CD4-positive, CD25-positive, alpha-beta regulatory T cell (primary cell): ENCODE measurements at regions not wholly inside any gene's neighbourhood (a gene's known extent, or its start where the extent isn't known, plus 50 kb on each side); places are given as distances from the start of the nearest gene placed in this dataset.

Experiments used
- ATAC-seq, 2 donors: fragments of 150-1000 bp; cut with Tn5 transposase; one replicate each; pipeline ENCODE4 v1.10.0; 2021; ENCODE audit warnings: low read depth in 2 of 2, moderate number of reproducible peaks in 2 of 2, moderate library complexity in 1 of 2
- DNase-seq, 3 donors: peaks; one replicate each; pipeline versions ENCODE4 v3.0.0 to v3.0.0-alpha.2; 2012 to 2022; ENCODE audit warnings: mixed read lengths in 1 of 3
- H3K27ac ChIP-seq: one replicate; pipeline ENCODE4 v1.7.0; 2013; ENCODE audit warnings: mild to moderate bottlenecking, low read length; ENCODE audit not compliant: insufficient read depth, poor library complexity, severe bottlenecking
- H3K27me3 ChIP-seq: one replicate; pipeline ENCODE4 v1.7.0; 2013; ENCODE audit warnings: low read length; ENCODE audit not compliant: control insufficient read depth, insufficient read depth
- H3K36me3 ChIP-seq: one replicate; pipeline ENCODE4 v1.7.0; 2013; ENCODE audit warnings: mild to moderate bottlenecking, low read length, moderate library complexity; ENCODE audit not compliant: control insufficient read depth, insufficient read depth
- H3K4me1 ChIP-seq: 2 replicates; pipeline ENCODE4 v1.7.0; 2013; ENCODE audit warnings: mild to moderate bottlenecking, low read length; ENCODE audit not compliant: insufficient read depth, control insufficient read depth, poor library complexity, severe bottlenecking
- H3K4me3 ChIP-seq: one replicate; pipeline ENCODE4 v1.7.0; 2013; ENCODE audit warnings: low read depth, mild to moderate bottlenecking, low read length, moderate library complexity
- H3K9me3 ChIP-seq, 2 experiments: 1 replicate in 1 of 2; 2 replicates in 1 of 2; pipeline ENCODE4 v1.7.0; 2013; ENCODE audit warnings: low read length in 2 of 2, mild to moderate bottlenecking in 1 of 2, moderate library complexity in 1 of 2; ENCODE audit not compliant: control insufficient read depth in 2 of 2
- H3K27ac Mint-ChIP-seq, 3 donors: one replicate each; pipeline ENCODE4 v1.8.0; 2020 to 2022; ENCODE audit warnings: mild to moderate bottlenecking in 3 of 3, mixed read lengths in 3 of 3, moderate library complexity in 2 of 3
- H3K27me3 Mint-ChIP-seq: one replicate; pipeline ENCODE4 v1.8.0; 2022; ENCODE audit warnings: mild to moderate bottlenecking, mixed read lengths
- H3K36me3 Mint-ChIP-seq: one replicate; pipeline ENCODE4 v1.8.0; 2020; ENCODE audit warnings: mixed read lengths
- H3K4me1 Mint-ChIP-seq, 4 donors: one replicate each; pipeline ENCODE4 v1.8.0; 2020 to 2022; ENCODE audit warnings: mixed read lengths in 4 of 4, mild to moderate bottlenecking in 1 of 4
- H3K4me3 Mint-ChIP-seq, 4 donors: one replicate each; pipeline ENCODE4 v1.8.0; 2020 to 2022; ENCODE audit warnings: mild to moderate bottlenecking in 4 of 4, mixed read lengths in 4 of 4, moderate library complexity in 3 of 4
- H3K9me3 Mint-ChIP-seq, 7 donors: one replicate each; pipeline ENCODE4 v1.8.0; 2020 to 2022; ENCODE audit warnings: mixed read lengths in 7 of 7, mild to moderate bottlenecking in 3 of 7, moderate library complexity in 2 of 7

DNA sequence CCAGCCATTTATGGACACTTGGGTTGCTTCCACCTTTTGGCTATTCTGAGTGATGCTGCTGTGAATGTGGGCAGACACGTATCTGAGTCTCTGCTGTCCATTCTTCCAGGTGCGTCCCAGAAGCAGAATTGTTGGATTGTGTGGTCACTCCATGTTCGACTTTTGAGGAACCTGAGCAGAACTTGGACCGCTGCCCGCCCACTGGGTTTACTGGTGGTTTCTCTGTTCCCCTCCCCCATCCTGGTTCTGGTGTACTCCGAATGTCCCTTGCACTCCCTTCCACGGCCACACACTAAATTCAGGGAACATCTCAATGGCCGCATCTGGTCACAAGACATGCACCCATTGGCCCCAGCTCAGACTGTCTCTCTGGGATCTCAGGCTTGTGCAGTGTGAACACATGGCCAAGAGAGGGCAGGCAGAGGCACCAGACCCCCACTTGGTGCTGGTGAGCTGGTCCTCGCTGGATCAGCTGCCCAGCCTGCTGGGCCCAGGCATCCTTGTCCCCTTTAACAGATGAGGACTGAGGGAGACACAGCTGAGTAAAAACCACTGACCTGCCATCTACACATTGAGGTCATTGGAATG is 565.1 kb downstream of the NPHP4 start:
- Mint-ChIP-seq H3K27ac (no peak overlapping the region), H3K36me3 (no peaks in the 10 kb centered on the region), H3K4me1 (peaks cover 0 to 34% (median 12%) of the 10 kb centered on the region in 4 donors), H3K27me3 (peaks cover 5% of the 10 kb centered on the region), H3K4me3 (no peak overlapping the region), H3K9me3 (no peaks in the 10 kb centered on the region)
- Histone ChIP-seq H3K27me3 (peaks cover 3% of the 10 kb centered on the region), H3K9me3 (no peaks in the 10 kb centered on the region), H3K36me3 (no peaks in the 10 kb centered on the region), H3K4me3 (no peak overlapping the region), H3K4me1 (peaks cover 15% of the 10 kb centered on the region), H3K27ac (no peak overlapping the region)
- DNase-seq = no peak
- no peak for ATAC-seq

GRCh38 chr1:5424802-5425703 is 567.2 kb downstream of the NPHP4 start:
- no peak for DNase-seq
- peaks cover 5% of the 10 kb centered on the region for H3K27me3 Mint-ChIP-seq
- Histone ChIP-seq H3K36me3 (no peaks in the 10 kb centered on the region), H3K27ac (no peak overlapping the region), H3K4me1 (peaks cover 18% of the 10 kb centered on the region), H3K9me3 (no peaks in the 10 kb centered on the region), H3K4me3 (no peak overlapping the region), H3K27me3 (peaks cover 3% of the 10 kb centered on the region)
- ATAC-seq = no peak
- H3K9me3 Mint-ChIP-seq = no peaks in the 10 kb centered on the region
- H3K4me3 Mint-ChIP-seq = peak overlapping the region in 1 of 4 donors; percentile 48
- peaks cover 0 to 35% (median 15%) of the 10 kb centered on the region in 4 donors for H3K4me1 Mint-ChIP-seq
- no peaks in the 10 kb centered on the region for H3K36me3 Mint-ChIP-seq
- no peak overlapping the region for H3K27ac Mint-ChIP-seq

DNA sequence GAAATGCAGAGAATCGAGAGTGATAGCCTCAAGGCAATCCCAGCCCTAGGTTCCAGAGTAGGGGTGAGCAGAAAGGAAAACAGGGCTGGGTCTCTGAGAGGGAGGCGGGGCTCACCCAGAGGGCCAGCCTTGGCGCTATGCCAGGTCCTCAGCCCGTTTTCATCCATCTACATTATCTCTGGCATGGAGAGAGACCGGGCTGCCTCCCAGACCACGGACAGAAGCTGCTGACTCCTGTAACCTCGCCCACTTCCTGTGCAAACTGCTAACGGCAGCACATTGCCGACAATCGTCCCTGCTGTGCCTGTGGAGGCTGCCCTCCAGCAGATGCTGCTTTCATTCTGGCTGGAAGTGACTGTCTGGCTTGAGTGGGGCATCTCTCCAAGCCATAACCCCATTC is 569.1 kb downstream of the NPHP4 start:
- Histone ChIP-seq H3K4me3 (peak overlapping the region; percentile 18), H3K27me3 (peaks cover 3% of the 10 kb centered on the region), H3K36me3 (no peaks in the 10 kb centered on the region), H3K9me3 (no peaks in the 10 kb centered on the region), H3K4me1 (peaks cover 18% of the 10 kb centered on the region), H3K27ac (no peak overlapping the region)
- DNase-seq (peak in 2 of 3 donors; percentile 33 to 66), ATAC-seq (peak; percentile 62 to 73)
- Mint-ChIP-seq H3K36me3 (no peaks in the 10 kb centered on the region), H3K4me1 (peaks cover 0 to 35% (median 16%) of the 10 kb centered on the region in 4 donors), H3K4me3 (peak overlapping the region in 3 of 4 donors; percentile 38 to 62 (median 55)), H3K27ac (peak overlapping the region in 2 of 3 donors; percentile 20 to 67), H3K27me3 (peaks cover under 1% of the 10 kb centered on the region), H3K9me3 (no peaks in the 10 kb centered on the region)

DNA sequence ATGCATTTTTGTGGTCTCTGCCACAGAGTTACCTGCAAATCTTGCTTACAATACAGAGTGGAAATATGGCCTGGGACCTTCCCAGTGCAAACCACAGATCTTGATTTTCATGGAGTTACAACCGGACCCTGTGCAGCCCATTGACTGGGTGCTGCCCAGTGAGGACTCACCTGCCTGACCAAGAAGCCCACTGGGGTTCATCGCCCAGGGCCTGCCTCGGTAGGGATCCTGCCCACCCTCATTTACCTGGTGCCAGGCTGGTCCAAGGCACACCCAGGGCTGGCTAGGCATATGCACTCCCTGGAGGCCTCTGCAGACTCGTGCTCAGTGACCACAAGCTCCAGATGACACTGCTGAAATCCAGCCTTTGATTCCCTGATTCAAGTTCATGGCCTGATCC is 572.7 kb downstream of the NPHP4 start:
- H3K9me3 ChIP-seq = no peaks in the 10 kb centered on the region
- H3K4me3 ChIP-seq = no peak overlapping the region
- Mint-ChIP-seq H3K27ac (no peak overlapping the region), H3K36me3 (no peaks in the 10 kb centered on the region), H3K9me3 (no peaks in the 10 kb centered on the region), H3K27me3 (no peaks in the 10 kb centered on the region), H3K4me1 (peaks cover 0 to 48% (median 13%) of the 10 kb centered on the region in 4 donors), H3K4me3 (no peak overlapping the region)
- DNase-seq = no peak
- no peaks in the 10 kb centered on the region for H3K36me3 ChIP-seq
- H3K4me1 ChIP-seq = peaks cover 18% of the 10 kb centered on the region
- no peaks in the 10 kb centered on the region for H3K27me3 ChIP-seq
- no peak for ATAC-seq
- H3K27ac ChIP-seq = no peak overlapping the region

- H3K4me1 ChIP-seq = no peaks in the 10 kb centered on the region
These were observed 575.7 kb downstream of the NPHP4 start for GRCh38 chr1:5416518-5416917.

GRCh38 chr1:5415606-5416005 is 576.6 kb downstream of the NPHP4 start:
- DNase-seq = no peak
- H3K27ac ChIP-seq = no peak overlapping the region
- H3K9me3 ChIP-seq = no peaks in the 10 kb centered on the region
- ATAC-seq = no peak
- H3K4me1 ChIP-seq = no peaks in the 10 kb centered on the region
- Mint-ChIP-seq H3K9me3 (no peaks in the 10 kb centered on the region), H3K27me3 (no peaks in the 10 kb centered on the region), H3K36me3 (no peaks in the 10 kb centered on the region), H3K4me1 (peaks cover 0 to 35% (median 3%) of the 10 kb centered on the region in 4 donors), H3K27ac (peak overlapping the region in 1 of 3 donors; percentile 13), H3K4me3 (no peak overlapping the region)
- no peaks in the 10 kb centered on the region for H3K36me3 ChIP-seq
- no peaks in the 10 kb centered on the region for H3K27me3 ChIP-seq
- H3K4me3 ChIP-seq = no peak overlapping the region

More at GRCh38 chr1:5416518-5416917, 575.7 kb downstream of the NPHP4 start:
- ATAC-seq = peak; percentile 53 to 57
- Mint-ChIP-seq H3K4me1 (peaks cover 0 to 30% (median 1%) of the 10 kb centered on the region in 4 donors), H3K27ac (no peak overlapping the region), H3K4me3 (no peak overlapping the region), H3K36me3 (no peaks in the 10 kb centered on the region), H3K27me3 (no peaks in the 10 kb centered on the region), H3K9me3 (no peaks in the 10 kb centered on the region)
- H3K9me3 ChIP-seq = no peaks in the 10 kb centered on the region
- no peak overlapping the region for H3K27ac ChIP-seq
- H3K27me3 ChIP-seq = no peaks in the 10 kb centered on the region
- H3K36me3 ChIP-seq = no peaks in the 10 kb centered on the region
- DNase-seq = peak in 1 of 3 donors; percentile 27
- no peak overlapping the region for H3K4me3 ChIP-seq

GRCh38 chr1:5410652-5411051 is 581.6 kb downstream of the NPHP4 start:
- ATAC-seq (no peak), DNase-seq (no peak)
- H3K9me3 ChIP-seq = no peaks in the 10 kb centered on the region
- no peak overlapping the region for H3K4me3 ChIP-seq
- no peak overlapping the region for H3K27ac ChIP-seq
- H3K4me1 Mint-ChIP-seq = peaks cover 0 to 19% (median 5%) of the 10 kb centered on the region in 4 donors
- no peaks in the 10 kb centered on the region for H3K27me3 Mint-ChIP-seq
- H3K27ac Mint-ChIP-seq = no peak overlapping the region
- no peaks in the 10 kb centered on the region for H3K36me3 ChIP-seq
- no peak overlapping the region for H3K4me3 Mint-ChIP-seq
- H3K27me3 ChIP-seq = no peaks in the 10 kb centered on the region
- H3K36me3 Mint-ChIP-seq = no peaks in the 10 kb centered on the region
- H3K9me3 Mint-ChIP-seq = peaks cover 0 to 4% (median 0%) of the 10 kb centered on the region in 7 donors
- no peaks in the 10 kb centered on the region for H3K4me1 ChIP-seq
